ENCODE measurements at regions not wholly inside any gene's neighbourhood (a gene's known extent, or its start where the extent isn't known, plus 50 kb on each side); places are given as distances from the start of the nearest gene placed in this dataset.

DNA sequence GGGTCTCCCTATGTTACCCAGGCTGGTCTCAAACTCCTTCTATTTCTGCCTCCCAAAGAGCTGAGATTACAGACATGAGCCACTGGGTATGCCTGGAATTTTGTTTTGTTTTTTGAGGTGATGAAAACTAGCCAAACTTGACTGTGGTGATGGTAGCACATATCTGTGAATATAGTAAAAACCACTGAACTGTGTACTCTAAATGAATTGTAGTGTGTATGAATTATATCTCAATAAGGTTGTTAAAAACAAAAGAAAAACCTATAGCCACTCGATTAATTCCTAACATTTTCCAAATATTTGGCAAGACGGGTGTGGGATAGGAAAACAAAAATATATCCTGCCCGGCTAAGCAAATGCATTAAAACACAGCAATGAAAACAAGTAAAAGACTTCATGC, 1302.3 kb upstream of the CHAC2 start:
- TF ChIP-seq, protein P1, sequence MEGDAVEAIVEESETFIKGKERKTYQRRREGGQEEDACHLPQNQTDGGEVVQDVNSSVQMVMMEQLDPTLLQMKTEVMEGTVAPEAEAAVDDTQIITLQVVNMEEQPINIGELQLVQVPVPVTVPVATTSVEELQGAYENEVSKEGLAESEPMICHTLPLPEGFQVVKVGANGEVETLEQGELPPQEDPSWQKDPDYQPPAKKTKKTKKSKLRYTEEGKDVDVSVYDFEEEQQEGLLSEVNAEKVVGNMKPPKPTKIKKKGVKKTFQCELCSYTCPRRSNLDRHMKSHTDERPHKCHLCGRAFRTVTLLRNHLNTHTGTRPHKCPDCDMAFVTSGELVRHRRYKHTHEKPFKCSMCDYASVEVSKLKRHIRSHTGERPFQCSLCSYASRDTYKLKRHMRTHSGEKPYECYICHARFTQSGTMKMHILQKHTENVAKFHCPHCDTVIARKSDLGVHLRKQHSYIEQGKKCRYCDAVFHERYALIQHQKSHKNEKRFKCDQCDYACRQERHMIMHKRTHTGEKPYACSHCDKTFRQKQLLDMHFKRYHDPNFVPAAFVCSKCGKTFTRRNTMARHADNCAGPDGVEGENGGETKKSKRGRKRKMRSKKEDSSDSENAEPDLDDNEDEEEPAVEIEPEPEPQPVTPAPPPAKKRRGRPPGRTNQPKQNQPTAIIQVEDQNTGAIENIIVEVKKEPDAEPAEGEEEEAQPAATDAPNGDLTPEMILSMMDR (IDR thresholded peaks at IDR 0.05) = no peak
- TF ChIP-seq EP300 (IDR thresholded peaks at IDR 0.05) = no peak
- ATAC-seq = no peak
- Histone ChIP-seq H3K4me3 (no peak overlapping the region), H3K9me3 (no peaks in the 10 kb centered on the region), H3K4me1 (no peaks in the 10 kb centered on the region), H3K36me3 (no peaks in the 10 kb centered on the region), H3K27me3 (no peaks in the 10 kb centered on the region), H3K27ac (no peak overlapping the region)
- 84 to 87% methylated on average over 3 of the region's 3 CpGs for WGBS, 2 donors (ENCODE audit: low coverage in 1 of 2)

DNA sequence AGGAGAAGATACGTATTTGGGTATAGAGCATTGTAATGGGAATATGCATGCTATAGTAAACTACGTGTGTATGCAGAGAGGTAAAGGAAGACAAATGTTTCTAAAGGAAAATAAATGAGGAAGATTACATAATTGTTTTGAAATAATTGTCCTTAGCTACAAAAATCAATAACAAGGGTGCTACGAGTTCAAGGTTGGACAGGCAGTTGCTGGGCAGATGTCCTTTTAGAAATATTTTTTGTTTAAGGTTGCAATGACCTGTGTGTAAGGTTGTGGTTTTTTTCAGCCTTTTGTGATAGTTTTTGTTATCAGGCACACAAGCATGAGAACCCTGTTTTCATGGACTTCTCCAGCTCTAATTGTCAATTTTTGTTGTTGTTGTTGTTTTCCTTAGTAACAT, 1304.1 kb upstream of the CHAC2 start:
- WGBS, 2 donors (ENCODE audit: low coverage in 1 of 2) = 85 to 96% methylated on average over 3 of the region's 3 CpGs
- no peaks in the 10 kb centered on the region for H3K27me3 ChIP-seq
- no peak overlapping the region for H3K4me3 ChIP-seq
- H3K9me3 ChIP-seq = no peaks in the 10 kb centered on the region
- no peaks in the 10 kb centered on the region for H3K36me3 ChIP-seq
- no peak overlapping the region for H3K27ac ChIP-seq
- ATAC-seq = no peak
- H3K4me1 ChIP-seq = no peaks in the 10 kb centered on the region
- TF ChIP-seq EP300 (IDR thresholded peaks at IDR 0.05) = no peak
- no peak for TF ChIP-seq POLR2A (IDR thresholded peaks at IDR 0.05)
- TF ChIP-seq, protein P1 (IDR thresholded peaks at IDR 0.05) = no peak
- no peak for TF ChIP-seq POLR2AphosphoS5 (IDR thresholded peaks at IDR 0.05)

DNA sequence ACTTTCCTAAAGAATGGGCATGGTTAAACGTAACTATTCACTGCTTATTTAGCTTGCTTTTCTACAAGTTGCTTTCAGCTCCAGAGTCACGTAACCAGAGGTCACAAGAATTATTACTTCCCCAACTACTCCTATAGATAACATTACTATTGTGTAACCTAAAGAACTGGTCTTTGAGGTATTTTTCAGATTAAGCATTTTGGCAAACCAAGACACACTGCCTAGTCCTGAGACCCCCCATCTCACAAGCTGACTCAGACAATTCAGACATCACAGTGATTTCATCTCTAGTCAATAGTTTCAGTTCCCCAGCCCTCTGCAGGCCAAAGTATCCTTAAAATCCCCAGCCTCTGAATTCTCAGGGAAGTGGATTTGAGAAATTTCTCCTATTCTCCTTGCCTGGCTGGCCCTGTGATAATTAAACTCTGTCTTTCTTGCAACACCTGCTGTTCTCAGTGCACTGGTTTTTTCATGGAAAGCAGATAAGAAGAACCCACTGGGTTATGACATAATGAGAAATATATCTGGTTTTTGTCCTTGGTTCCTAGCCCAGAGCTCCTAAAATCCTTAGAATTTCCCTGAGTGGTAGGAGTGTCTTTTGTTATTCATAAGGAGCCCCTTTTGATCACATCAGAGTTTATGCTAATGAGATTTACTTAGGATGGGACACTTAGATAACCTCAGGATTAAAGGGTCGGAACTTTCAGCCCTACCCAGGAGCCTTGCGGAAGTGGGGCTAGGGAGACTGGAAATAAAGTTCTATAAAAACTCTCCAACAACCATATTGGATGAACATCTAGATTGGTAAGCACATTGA, 1310.8 kb upstream of the CHAC2 start:
- WGBS, 2 donors (ENCODE audit: low coverage in 1 of 2) = 71 to 94% methylated on average over 3 to 4 of the region's 4 CpGs
- no peaks in the 10 kb centered on the region for H3K27me3 ChIP-seq

DNA sequence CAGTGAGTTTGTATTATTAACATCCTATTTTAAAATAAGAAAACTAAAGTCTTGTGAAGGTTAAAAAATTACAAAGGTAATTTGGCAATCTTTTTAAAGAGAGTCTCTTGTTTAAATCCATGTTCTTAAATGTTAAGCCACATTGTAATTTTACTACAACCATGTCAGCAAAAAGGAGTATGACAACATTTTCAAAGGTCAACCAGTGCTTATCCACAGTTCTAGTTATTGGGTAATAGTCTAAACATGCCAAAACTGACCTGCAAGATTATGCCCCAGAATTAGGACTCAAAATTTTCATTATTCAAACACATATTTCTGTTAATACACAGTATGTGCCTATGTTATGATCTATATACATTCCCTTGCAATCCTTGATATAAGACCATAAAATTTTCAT, 1312.6 kb upstream of the CHAC2 start:
- Histone ChIP-seq H3K27ac (no peak overlapping the region), H3K36me3 (no peaks in the 10 kb centered on the region), H3K4me1 (no peaks in the 10 kb centered on the region), H3K27me3 (no peaks in the 10 kb centered on the region), H3K4me3 (no peak overlapping the region), H3K9me3 (no peaks in the 10 kb centered on the region)
- no peak for TF ChIP-seq POLR2A (IDR thresholded peaks at IDR 0.05)
- no peak for TF ChIP-seq EP300 (IDR thresholded peaks at IDR 0.05)
- TF ChIP-seq, protein P1 (IDR thresholded peaks at IDR 0.05) = no peak
- no peak for TF ChIP-seq POLR2AphosphoS5 (IDR thresholded peaks at IDR 0.05)
- ATAC-seq = no peak

More for the DNA sequence above, 1310.8 kb upstream of the CHAC2 start:
- no peaks in the 10 kb centered on the region for H3K36me3 ChIP-seq
- no peak overlapping the region for H3K4me3 ChIP-seq
- ATAC-seq = no peak
- TF ChIP-seq, protein P1 (IDR thresholded peaks at IDR 0.05) = no peak
- no peak for TF ChIP-seq EP300 (IDR thresholded peaks at IDR 0.05)
- no peak for TF ChIP-seq POLR2A (IDR thresholded peaks at IDR 0.05)
- TF ChIP-seq POLR2AphosphoS5 (IDR thresholded peaks at IDR 0.05) = no peak
- no peak overlapping the region for H3K27ac ChIP-seq
- H3K9me3 ChIP-seq = no peaks in the 10 kb centered on the region
- no peaks in the 10 kb centered on the region for H3K4me1 ChIP-seq

DNA sequence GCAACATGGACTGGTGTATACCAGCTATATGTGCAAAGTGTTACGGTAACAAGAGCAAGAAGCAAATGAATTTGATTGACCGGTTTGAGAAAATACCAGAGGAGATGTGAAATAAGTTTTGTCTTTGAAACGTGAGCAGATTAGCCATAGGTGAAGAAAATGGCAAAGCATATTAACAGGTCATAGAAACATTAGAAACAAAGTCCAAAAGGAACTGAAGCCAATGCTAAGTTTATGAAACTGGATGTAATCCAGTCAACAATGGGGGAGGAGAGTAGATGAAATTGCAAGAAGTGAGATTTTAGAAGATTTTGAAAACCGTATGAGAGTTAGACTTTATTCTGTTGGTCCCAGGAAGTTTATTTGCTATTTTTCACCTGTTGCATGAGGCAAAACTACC, 1315.4 kb upstream of the CHAC2 start:
- Histone ChIP-seq H3K27ac (no peak overlapping the region), H3K27me3 (no peaks in the 10 kb centered on the region), H3K4me3 (no peak overlapping the region), H3K36me3 (no peaks in the 10 kb centered on the region), H3K9me3 (no peaks in the 10 kb centered on the region), H3K4me1 (no peaks in the 10 kb centered on the region)
- no peak for ATAC-seq
- TF ChIP-seq POLR2A (IDR thresholded peaks at IDR 0.05) (no peak), EP300 (IDR thresholded peaks at IDR 0.05) (no peak), POLR2AphosphoS5 (IDR thresholded peaks at IDR 0.05) (no peak)
- TF ChIP-seq, protein P1 (IDR thresholded peaks at IDR 0.05) = no peak
- 78 to 82% methylated on average over 4 of the region's 4 CpGs for WGBS, 2 donors (ENCODE audit: low coverage in 1 of 2)
